ENCODE measurements at regions not wholly inside any gene's neighbourhood (a gene's known extent, or its start where the extent isn't known, plus 50 kb on each side); places are given as distances from the start of the nearest gene placed in this dataset.

- DNase-seq, result no peak
Observed at GRCh38 chr10:47053081-47053798, 142.0 kb downstream of the PTPN20 start.

- no peak for DNase-seq
Observed at GRCh38 chr10:47054974-47055373, 143.7 kb downstream of the PTPN20 start.

- DNase-seq, result no peak
Observed at GRCh38 chr10:47055386-47056246, 144.4 kb downstream of the PTPN20 start.

- DNase-seq, result no peak
Observed at GRCh38 chr10:47056247-47056510, 145.0 kb downstream of the PTPN20 start.

- no peak for DNase-seq
Observed at GRCh38 chr10:47057471-47057870, 146.2 kb downstream of the PTPN20 start.

- DNase-seq, result no peak
Observed at GRCh38 chr10:47058032-47058702, 146.9 kb downstream of the PTPN20 start.

- DNase-seq, result peak; percentile 71
Observed at GRCh38 chr10:47058961-47059391, 147.7 kb downstream of the PTPN20 start.

- DNase-seq, result no peak
Observed at GRCh38 chr10:47059606-47060311, 148.5 kb downstream of the PTPN20 start.

- no peak for DNase-seq
Observed at GRCh38 chr10:47060356-47060755, 149.1 kb downstream of the PTPN20 start.

- no peak for DNase-seq
Observed at GRCh38 chr10:47060993-47061500, 149.8 kb downstream of the PTPN20 start.

- DNase-seq, result no peak
Observed at GRCh38 chr10:47061776-47062175, 150.5 kb downstream of the PTPN20 start.

- DNase-seq, result no peak
Observed at GRCh38 chr10:47062441-47063200, 151.4 kb downstream of the PTPN20 start.

GRCh38 chr10:47063858-47064257 is 152.6 kb downstream of the PTPN20 start:
- DNase-seq, result no peak

- no peak for DNase-seq
Observed at GRCh38 chr10:47065903-47066302, 154.7 kb downstream of the PTPN20 start.

GRCh38 chr10:47067949-47068940 is 157.0 kb downstream of the PTPN20 start:
- no peak for DNase-seq

GRCh38 chr10:47070541-47070940 is 159.3 kb downstream of the PTPN20 start:
- no peak for DNase-seq

GRCh38 chr10:47071891-47072290 is 160.7 kb downstream of the PTPN20 start:
- no peak for DNase-seq

- no peak for DNase-seq
Observed at GRCh38 chr10:47073967-47074366, 162.7 kb downstream of the PTPN20 start.

- no peak for DNase-seq
Observed at GRCh38 chr10:47076949-47077361, 165.7 kb downstream of the PTPN20 start.

- no peak for DNase-seq
Observed at GRCh38 chr10:47077386-47077785, 166.2 kb downstream of the PTPN20 start.
